ENCODE measurements at regions not wholly inside any gene's neighbourhood (a gene's known extent, or its start where the extent isn't known, plus 50 kb on each side); places are given as distances from the start of the nearest gene placed in this dataset.

DNA sequence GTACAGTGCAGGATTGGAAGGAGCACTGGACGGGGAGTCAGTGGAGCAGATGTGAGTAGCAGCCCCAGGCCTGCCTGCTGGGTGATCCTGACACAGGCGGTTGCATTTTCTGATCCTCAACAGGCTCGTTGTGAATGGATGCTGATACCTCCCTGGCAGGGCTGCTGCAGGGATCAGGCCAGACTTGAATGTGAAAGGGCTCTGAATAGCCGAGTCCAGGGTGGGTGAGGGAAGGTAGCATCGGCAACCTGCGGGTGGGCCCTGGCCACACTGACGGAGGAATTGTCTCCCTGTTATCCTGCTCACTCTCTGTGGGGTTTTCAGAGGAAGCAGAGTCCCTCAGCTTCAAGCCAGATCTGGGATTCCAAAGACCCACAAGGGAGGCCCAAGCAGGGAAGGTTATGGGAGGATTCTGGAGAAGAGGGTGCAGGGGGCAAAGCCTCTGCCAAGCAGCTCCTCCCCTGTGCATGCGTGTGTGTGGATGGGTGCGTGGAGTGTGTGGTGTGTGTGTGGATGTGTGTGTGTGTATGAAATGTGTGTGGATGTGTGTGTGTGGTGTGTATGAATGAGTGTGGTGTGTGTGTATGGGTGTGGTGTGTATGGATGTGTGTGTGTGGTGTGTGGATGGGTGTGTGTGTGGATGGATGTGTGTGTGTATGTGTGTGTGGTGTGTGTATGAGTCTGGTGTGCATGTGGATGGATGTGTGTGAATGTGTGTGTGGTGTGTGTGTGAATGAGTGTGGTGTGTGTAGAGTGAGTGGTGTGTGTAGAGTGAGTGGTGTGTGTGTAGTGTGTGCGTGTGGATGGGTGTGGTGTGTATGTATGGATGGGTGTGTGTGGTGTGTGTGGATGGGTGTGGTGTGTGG is 100.3 kb downstream of the UBIAD1 start:
- H3K27ac ChIP-seq = no peak overlapping the region
- WGBS, 2 donors = 65 to 67% methylated on average over 5 to 10 of the region's 10 CpGs
- TF ChIP-seq POLR2A (IDR thresholded peaks at IDR 0.05) = no peak
- TF ChIP-seq, protein P1, sequence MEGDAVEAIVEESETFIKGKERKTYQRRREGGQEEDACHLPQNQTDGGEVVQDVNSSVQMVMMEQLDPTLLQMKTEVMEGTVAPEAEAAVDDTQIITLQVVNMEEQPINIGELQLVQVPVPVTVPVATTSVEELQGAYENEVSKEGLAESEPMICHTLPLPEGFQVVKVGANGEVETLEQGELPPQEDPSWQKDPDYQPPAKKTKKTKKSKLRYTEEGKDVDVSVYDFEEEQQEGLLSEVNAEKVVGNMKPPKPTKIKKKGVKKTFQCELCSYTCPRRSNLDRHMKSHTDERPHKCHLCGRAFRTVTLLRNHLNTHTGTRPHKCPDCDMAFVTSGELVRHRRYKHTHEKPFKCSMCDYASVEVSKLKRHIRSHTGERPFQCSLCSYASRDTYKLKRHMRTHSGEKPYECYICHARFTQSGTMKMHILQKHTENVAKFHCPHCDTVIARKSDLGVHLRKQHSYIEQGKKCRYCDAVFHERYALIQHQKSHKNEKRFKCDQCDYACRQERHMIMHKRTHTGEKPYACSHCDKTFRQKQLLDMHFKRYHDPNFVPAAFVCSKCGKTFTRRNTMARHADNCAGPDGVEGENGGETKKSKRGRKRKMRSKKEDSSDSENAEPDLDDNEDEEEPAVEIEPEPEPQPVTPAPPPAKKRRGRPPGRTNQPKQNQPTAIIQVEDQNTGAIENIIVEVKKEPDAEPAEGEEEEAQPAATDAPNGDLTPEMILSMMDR (IDR thresholded peaks at IDR 0.05) = no peak

DNA sequence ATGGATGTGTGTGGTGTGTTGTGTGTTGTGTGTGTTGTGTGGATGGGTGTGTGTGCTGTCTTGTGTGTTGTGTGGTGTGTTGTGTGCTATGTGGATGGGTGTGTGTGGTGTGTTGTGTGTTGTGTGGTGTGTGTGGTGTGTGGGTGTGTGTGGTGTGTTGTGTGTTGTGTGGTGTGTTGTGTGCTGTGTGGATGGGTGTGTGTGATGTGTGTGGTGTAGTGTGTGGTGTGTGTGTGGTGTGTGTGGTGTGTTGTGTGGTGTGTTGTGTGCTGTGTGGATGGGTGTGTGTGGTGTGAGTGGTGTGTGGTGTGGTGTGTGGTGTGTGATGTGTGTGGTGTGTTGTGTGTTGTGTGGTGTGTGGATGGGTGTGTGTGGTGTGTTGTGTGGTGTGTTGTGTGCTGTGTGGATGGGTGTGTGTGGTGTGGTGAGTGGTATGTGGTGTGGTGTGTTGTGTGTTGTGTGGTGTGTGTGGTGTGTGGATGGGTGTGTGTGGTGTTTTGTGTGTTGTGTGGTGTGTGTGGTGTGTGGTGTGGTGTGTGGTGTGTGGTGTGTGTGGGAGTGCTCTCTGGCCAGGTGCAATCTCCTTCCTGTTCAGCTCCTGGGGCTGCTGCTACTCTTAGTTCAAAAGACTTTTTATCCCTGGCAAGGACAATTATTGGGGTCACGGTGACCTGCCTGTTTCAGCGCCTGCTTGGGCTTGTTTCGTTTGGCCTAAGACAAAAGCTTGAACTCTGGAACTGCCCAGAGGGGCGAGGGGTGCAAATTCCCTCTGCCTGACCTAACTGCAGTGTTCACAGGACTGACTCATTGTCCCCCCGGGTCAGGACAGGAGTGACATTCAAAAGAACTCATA is 101.1 kb downstream of the UBIAD1 start:
- DNase-seq = no peak
- H3K4me1 ChIP-seq = no peaks in the 10 kb centered on the region
- no peaks in the 10 kb centered on the region for H3K36me3 ChIP-seq (replicated peaks in 1 of 2; ENCODE audit: insufficient read depth in 1 of 2, low read depth in 2 of 2)
- H3K4me3 ChIP-seq = no peak overlapping the region
- ATAC-seq = no peak
- 40 to 53% methylated on average over 3 to 5 of the region's 5 CpGs for WGBS, 2 donors
- no peaks in the 10 kb centered on the region for H3K27me3 ChIP-seq
- no peak overlapping the region for H3K27ac ChIP-seq
- TF ChIP-seq POLR2A (IDR thresholded peaks at IDR 0.05) = no peak
- TF ChIP-seq, protein P1 (IDR thresholded peaks at IDR 0.05) = no peak
- no peaks in the 10 kb centered on the region for H3K9me3 ChIP-seq
- intact Hi-C loops (cut with DNase I) = no loop called here

More for the DNA sequence above, 100.3 kb downstream of the UBIAD1 start:
- Histone ChIP-seq H3K4me3 (no peak overlapping the region), H3K36me3 (replicated peaks in 1 of 2; ENCODE audit: insufficient read depth in 1 of 2, low read depth in 2 of 2) (no peaks in the 10 kb centered on the region), H3K27me3 (no peaks in the 10 kb centered on the region), H3K9me3 (no peaks in the 10 kb centered on the region), H3K4me1 (no peaks in the 10 kb centered on the region)
- DNase-seq (no peak), ATAC-seq (no peak)
- intact Hi-C loops (cut with DNase I) = no loop called here

DNA sequence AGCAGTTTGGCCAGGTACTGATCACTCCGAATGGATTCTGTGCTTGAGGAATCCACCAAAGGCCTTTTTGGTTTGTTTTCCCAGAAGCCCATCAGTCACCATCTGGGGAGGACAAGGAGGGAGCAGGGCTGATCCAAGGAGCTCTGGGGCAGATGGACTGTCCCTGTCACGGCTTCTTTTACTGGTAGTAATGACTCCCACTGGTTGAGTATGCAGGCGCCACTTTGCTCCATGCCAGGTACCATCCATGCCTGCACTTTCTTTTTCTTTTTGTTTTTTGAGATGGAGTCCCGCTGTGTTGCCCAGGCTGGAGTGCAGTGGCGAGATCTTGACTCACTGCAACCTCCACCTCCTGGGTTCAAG is 101.7 kb downstream of the UBIAD1 start:
- no peak for DNase-seq
- Histone ChIP-seq H3K4me1 (no peaks in the 10 kb centered on the region), H3K36me3 (replicated peaks in 1 of 2; ENCODE audit: insufficient read depth in 1 of 2, low read depth in 2 of 2) (no peaks in the 10 kb centered on the region), H3K4me3 (no peak overlapping the region), H3K9me3 (no peaks in the 10 kb centered on the region), H3K27me3 (no peaks in the 10 kb centered on the region), H3K27ac (no peak overlapping the region)
- TF ChIP-seq, protein P1 (IDR thresholded peaks at IDR 0.05) = no peak
- no peak for TF ChIP-seq POLR2A (IDR thresholded peaks at IDR 0.05)
- 80 to 83% methylated on average over 5 of the region's 5 CpGs for WGBS, 2 donors
- no peak for ATAC-seq
- intact Hi-C loops (cut with DNase I) = no loop called here

DNA sequence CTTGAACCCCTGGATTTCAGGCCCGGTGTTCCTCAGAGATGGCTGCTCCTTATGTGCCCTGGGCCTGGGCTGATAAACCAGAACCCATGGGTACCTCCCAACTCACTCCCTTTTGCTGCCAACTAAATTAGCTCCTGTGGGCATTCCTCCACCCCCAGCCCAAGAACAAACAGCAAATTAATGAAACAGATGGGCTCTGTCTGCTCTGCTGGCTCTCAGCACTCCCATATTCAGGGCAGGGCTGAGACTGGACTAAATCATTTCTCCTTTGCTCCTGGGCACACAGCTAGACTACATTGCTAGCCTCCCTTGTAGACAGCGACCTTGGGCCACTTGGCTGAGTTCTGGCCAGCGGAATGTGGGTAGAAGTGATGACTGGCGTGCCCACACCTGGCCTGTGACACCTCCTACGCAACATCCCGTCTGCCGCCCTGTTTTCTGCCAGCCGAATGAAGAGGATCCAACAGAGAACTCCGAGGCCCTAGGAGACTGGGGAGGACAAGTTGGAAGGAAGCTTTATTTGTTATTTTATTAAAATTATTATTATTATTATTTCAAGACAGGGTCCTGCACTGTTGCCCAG is 101.9 kb upstream of the DISP3 start:
- H3K9me3 ChIP-seq = no peaks in the 10 kb centered on the region
- intact Hi-C loops (cut with DNase I) = no loop called here
- H3K4me1 ChIP-seq = no peaks in the 10 kb centered on the region
- H3K36me3 ChIP-seq (replicated peaks in 1 of 2; ENCODE audit: insufficient read depth in 1 of 2, low read depth in 2 of 2) = no peaks in the 10 kb centered on the region
- TF ChIP-seq POLR2A (IDR thresholded peaks at IDR 0.05) = no peak
- TF ChIP-seq, protein P1 (IDR thresholded peaks at IDR 0.05) = no peak
- no peaks in the 10 kb centered on the region for H3K27me3 ChIP-seq
- 77 to 78% methylated on average over 9 of the region's 9 CpGs for WGBS, 2 donors
- ATAC-seq (no peak), DNase-seq (no peak)
- no peak overlapping the region for H3K4me3 ChIP-seq
- H3K27ac ChIP-seq = no peak overlapping the region
